Spleen (tissue), 3 donors: ENCODE measurements at regions not wholly inside any gene's neighbourhood (a gene's known extent, or its start where the extent isn't known, plus 50 kb on each side); places are given as distances from the start of the nearest gene placed in this dataset.

Source experiments
- POLR2A ChIP-seq, 3 donors: fragments of 450-650 bp; IDR thresholded peaks; one replicate each; pipeline ENCODE4 v1.5.1; 2017; ENCODE audit warnings: antibody characterized with exemption in 3 of 3, mild to moderate bottlenecking in 1 of 3
- POLR2AphosphoS5 ChIP-seq, 3 donors: sonication (generic); formaldehyde crosslinking; IDR thresholded peaks; one replicate each; pipeline ENCODE4 v1.5.1; 2017; ENCODE audit warnings: antibody characterized with exemption in 3 of 3

GRCh38 chr3:95084738-95085137, 1021.9 kb downstream of the NSUN3 start:
- TF ChIP-seq POLR2A (IDR thresholded peaks at IDR 0.05) (no peak), POLR2AphosphoS5 (IDR thresholded peaks at IDR 0.05) (no peak)
